HG03103 (cell line): ENCODE measurements at regions not wholly inside any gene's neighbourhood (a gene's known extent, or its start where the extent isn't known, plus 50 kb on each side); places are given as distances from the start of the nearest gene placed in this dataset.

Experiments
- ATAC-seq: cut with Tn5 transposase; IDR thresholded peaks from one replicate; pipeline ENCODE4 v1.9.1; 2021; ENCODE audit warnings: low read depth; ENCODE audit not compliant: unreplicated experiment

DNA sequence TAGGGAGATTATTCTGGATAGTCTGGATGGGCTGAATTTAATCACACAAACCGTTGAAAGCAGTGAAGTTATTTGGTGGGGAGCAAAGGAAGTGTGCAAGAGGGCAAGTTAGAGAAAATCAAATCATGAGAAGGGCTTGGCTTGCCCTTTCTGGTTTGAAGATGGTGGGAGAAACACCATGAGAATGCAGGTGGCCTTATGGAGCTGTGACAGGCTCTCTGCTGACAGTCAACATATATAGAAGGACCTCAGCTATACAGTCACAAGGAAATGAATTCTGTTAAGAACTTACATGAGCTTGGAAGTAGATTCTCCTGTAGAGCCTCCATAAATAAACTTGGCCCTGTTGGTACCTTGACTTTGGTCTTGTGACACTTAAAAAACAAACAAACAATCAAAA, 72.3 kb downstream of the GMNC start:
- ATAC-seq: no peak

DNA sequence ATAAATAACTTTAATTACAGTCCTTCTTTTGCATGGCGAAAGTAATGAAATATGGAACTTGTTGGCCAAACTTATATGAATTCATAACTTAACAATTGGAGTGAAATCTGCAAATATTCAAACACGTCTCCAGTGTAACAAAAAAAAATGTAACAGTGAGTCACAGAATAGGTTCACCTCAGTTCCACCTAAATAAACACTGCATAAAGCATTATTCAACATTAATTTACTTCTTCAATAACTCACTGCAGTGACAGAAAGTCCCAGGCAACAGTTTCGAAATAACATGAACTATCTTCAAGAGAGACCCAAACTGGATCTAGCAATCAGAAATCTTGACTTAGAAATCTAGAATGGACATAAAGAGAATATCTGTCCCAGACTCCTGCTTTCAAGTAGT, 75.6 kb downstream of the GMNC start:
- ATAC-seq: no peak

DNA sequence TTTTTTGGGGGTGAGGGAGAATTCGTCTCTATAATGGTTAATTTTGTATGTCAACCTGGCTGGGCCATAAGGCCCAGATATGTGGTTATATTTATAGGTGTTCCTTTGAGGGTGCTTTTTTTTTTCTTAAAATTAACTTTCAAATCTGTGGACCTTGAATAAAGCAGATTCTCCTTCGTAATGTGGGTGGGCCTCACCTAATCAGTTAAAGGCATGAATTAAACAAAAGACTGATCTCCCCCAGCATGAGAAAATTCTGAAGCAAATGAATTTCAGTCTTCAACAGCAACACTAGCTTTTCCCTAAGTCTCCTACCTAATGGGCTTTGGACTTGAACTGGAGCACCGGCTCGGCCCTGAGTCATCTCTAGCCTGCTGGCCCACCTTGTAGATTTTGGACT, 77.4 kb downstream of the GMNC start:
- no peak for ATAC-seq

DNA sequence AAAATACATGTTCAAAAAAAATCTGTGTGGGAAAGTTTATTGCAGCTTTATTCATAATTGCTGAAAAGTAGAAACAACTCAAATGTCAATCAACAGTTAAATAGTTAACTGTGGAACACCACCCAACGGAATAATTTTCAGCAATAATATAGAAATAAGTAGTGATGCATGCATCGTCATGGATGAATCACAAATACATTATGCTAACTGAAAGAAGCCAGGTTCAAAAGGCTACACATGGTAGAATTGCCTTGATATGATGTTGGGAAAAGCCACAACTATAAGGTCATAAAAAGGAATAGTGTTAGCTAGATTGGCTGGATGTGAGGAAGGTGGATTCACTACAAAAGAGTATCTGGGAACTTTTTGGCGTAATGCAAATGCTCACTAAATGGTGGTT, 82.0 kb downstream of the GMNC start:
- no peak for ATAC-seq

DNA sequence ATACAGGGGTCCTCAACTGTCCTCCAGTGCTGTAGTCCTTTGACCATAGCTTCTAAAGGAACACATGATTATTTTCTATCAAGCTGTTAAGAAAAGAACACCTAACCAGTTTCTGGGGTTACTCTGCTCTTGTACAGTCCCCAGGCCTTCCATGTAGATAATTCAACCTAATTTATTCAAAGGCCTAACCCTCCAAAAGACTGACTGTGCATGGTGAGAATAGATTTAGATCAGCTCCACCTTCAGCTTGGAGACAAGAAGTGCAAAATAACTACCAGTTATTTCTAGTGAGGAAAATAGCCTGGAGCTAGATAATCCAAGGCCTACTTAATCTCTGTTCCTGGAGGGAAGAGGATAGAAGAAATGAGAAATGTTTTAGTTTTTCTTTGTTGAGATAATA, 87.9 kb downstream of the GMNC start:
- no peak for ATAC-seq

DNA sequence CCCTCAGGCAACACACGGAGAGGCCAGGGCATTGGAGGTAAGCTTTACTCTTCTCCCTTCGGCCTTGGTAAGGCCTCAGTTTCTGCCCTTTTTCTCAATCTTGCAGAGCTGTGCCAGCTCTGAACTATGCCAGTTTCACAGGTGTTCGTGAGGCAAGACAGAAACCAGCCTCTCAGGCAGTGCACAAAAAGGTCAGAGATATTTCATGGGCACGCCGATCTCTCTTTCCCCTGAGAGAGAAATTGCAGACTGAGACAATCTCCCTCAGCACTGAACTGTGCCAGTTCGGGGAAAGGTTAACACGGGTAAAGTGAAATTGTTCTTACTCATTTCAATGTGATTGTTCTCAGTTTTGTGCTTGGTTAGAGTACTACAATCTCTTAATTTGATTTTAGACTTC, 88.5 kb downstream of the GMNC start:
- no peak for ATAC-seq

DNA sequence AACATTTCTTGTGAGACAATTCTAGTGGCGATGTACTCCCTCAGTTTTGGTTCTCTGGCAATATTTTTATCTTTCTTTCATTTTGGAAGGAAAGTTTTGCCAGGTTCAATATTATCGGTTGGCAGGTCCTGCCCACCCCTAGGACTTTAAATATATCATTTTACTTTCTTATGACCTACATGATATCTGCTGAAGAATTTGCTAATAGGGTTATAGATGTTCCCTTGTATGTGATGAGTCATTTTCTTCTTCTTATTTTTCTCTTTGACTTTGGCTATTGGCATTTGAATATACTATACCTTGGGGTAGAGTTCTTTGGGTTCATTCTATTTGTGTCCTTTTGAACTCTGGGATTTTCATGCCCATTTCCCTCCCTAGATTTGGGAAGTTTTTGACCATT, 89.7 kb downstream of the GMNC start:
- ATAC-seq: no peak

DNA sequence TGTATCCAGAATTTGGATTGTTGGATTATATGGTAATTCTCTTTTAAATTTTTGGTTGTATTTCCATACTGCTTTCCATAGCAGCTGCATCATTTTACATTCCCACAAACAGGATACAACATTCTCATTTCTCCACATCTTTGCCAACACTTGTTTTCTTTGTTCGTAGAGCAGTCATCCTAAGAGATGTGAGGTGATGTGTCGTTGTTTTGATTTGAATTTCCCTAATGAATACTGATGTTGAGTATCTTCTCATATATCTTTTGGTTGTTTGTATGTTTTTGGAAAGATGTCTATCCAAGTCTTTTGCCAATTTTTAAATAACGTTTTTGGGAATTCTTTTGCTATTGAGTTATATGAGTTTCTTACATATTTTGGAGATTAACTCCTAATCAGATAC, 93.6 kb downstream of the GMNC start:
- ATAC-seq: no peak

DNA sequence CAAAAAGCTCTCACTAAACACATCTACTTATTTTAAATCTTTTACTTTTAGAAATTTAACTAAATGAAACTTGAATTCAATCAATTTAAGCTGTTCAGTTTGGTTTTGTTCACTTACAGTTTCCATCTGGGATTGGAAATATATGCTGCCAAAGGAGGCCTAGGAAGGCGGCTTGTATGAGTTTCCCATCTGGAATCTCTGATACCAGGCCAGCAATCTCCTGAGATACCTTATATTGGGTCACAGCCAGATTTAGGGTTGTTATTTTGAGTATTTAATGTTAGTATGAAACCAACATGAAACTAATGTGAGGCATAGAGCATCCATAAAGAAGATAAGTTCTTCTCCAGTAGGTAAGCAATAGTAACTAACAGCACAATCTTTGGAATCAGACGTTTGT, 94.6 kb downstream of the GMNC start:
- no peak for ATAC-seq

DNA sequence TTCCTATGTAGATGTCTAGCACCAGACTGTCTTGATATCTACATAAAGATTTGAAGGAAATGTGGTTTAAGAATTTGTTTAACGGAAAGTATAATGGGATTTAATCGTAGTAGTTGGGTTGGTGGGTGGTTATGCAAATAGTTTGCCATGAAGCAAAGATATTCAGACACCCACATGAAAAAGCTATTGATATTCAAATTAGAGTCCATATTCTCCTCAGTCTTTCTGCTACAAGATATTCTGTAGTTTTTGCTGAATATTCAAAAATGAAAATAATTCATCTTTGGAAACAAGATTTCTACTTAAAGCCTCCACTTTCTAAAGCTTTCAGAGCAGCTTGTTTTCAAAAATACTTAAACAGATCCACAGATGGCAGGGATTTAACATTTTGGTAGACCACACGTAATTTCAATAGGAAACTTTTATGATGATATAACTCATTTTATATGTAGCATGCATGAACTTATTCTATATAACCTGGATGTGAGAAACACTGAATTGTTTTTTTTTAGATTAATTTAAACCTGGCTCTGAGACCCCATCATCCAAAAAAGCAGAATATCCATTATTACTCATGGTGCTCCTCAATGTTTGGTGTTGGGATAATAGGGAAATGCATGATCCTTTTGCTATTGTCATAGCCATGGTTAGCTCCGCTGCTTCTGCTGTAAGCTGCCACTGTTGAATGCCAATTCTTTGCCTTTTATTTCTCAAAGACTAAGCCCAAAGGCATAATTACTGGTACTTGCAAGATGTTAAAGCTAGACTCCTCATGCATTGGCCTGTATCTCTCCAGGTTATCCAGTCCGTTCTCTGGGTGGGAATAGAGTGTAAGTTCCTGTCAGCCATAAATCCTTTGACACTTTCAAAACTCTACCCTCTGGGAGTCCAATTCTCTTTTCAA, 98.0 kb downstream of the GMNC start:
- no peak for ATAC-seq

DNA sequence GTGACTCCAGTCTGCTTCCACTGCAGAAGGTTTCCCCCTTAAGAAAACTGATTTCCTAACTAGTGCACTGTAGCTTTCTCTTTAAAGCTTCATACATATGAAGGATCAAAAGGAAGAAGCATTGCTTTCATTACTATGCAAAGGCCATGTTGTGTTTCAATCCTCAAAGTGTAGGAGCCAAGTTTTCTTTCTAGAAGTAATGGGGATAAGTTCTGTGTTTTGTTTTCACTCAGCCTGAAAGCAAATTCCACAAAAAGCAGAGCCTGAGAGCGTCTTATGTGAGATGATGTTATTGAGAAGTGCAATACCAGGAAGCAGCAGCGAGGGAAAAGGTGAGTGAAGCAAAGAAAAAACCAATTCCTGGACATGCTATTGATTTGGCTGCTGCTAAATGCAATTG, 99.7 kb downstream of the GMNC start:
- ATAC-seq: no peak

DNA sequence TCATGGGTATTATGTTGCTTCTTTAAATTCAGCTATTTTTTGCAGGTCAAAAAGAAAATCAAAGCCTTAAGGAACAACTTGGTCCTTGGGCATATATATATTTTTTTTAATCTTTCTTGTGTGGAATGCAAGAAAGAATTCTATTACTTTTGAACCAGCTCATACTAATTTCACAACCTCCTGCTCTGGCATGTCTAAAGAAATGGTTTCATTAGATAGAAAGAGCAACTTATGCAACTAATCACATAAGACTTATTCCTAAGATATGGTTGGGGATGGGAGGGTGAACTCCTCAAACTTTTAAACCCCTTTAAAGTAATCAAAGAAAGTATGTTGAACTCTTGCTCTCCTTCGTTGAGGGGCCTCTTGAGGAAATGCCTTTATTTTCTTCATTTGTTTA, 114.9 kb downstream of the GMNC start:
- no peak for ATAC-seq

DNA sequence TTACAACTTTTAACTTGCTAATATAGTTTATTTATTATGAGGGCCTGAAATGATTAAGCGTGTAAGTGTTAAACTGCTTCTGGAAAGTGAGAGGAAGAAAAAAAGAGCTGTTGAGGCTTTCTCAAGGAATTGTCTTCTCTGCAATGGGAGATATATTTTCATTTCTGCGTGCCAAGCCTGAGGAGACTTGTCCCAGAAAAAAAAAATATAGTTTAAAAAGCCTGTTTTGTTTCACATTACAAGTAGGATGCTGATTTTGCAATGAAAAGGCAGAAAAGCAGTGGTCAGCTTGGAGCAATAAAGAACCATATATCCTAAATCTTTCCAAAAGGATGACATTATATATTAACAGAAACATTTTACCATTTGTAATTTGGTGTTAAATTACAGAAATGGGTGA, 115.5 kb downstream of the GMNC start:
- no peak for ATAC-seq

DNA sequence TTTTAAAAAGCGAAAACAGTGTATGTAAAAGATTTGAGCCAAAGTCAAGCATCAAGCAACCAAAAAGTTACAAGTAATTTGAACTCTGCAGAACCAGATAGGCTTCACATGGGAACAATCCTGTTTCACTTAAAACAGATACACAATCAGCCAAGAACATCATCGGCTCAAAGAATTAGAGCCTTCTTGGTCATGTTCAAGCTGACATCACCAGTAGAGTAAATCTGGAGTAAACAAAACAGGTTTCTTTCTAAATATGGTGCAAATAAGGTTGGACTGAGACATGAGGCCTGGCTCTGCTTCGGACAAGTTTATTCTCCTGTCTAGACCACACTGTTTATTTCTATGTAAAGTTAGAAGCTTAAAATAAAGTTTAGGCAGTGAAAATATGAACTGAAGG, 116.0 kb downstream of the GMNC start:
- no peak for ATAC-seq

DNA sequence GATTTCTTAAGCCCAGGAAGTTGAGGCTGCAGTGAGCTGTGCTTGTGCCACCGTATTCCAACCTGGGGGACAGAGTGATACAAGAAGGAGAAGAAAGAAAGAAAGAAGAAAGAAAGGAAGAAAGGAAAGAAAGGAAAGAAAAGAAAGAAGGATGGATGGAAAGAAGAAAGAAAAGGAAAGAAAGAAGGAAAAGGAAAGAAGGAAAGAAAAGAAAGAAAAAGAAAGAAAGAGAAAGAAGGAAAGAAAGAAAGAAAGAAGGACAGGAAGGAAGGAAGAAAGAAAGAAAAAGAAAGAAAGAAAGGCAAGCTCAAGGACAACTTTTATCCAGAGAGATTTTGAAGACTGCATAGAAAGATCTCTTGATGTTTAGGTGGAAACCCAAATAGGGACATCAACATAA, 120.7 kb downstream of the GMNC start:
- ATAC-seq: no peak

DNA sequence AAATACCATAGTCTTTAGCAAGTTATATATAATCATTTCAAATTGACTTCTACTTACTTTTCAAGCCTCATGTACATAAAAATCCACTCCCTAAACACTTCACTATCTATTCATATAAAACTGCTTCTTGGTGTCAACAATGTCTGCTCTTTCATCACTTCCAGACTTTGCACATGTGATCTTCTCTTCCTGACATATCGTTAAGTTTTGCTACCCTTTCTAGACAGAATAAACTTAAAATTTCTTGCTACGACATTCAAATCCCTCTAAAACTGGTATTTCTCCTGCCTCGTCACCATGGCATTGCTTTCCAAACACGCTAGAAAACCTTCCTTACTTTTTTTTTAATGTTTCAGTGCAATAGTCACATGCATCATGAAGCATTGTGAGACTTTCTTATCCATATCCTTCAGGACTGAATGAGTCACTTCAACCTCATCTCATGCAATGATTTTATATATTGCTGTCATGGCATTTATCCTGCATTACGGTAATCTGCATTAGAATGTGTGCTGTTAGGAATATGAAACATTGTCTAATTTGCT, 122.8 kb downstream of the GMNC start:
- no peak for ATAC-seq

DNA sequence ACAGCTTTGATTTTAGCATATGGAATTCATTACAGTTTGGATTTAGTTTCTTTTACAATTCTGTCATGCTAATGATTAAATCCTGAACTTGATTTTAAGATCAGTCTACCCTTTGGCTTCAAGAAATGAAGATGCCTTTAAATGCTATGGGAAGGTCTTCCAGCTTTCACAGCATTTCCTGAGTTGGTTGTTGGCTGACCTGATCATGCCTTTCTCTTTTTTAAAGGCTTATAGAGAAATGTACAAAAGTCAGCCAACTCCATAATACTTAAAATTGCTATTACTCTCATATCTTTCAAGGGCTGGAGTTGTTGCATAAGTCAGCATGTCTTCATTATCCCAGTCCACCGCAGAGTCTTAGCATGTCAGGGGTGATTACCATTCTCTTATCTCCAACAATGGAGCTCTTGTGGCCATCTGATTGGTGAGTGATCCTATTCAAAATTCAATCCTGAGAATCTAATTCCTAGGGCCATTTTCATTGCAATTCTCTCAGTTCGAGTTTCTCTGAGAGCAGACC, 123.8 kb downstream of the GMNC start:
- no peak for ATAC-seq

DNA sequence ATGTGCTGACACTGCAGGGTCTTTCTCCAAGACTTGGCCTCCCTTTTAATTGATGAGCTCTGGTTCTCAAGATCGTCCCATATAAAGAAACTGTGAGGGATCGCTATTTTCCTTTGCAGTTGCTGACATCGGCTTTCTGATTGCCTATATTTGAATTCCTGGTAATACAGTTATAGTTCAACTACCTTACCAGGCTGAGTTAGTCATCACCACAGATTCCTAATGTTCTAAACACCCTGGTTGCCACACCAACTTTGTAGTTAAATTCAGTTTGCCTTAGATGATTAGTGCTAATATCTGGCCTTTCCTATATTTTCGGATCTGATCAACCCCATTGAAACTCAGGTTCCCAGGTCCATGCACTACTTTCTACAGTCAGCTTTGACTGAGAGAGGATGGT, 125.0 kb downstream of the GMNC start:
- ATAC-seq: no peak

DNA sequence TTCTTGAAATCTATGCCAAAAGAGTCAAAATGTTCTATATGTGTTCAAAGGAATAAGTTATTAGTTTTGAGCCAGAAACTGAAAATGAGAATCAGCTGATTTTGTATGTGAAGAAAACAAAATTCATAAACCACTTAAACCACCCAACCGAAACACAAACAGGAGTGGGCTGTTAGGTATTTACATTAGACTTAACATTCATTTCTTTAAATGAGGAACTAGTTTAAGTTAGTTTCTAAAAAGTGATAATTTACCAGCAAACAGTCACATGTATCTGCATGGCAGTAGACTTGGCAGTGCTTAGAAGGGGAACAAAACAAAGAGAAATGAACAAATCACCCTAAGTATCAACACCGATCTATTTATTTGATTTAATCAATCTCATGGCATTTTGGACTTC, 128.0 kb downstream of the GMNC start:
- ATAC-seq: no peak

DNA sequence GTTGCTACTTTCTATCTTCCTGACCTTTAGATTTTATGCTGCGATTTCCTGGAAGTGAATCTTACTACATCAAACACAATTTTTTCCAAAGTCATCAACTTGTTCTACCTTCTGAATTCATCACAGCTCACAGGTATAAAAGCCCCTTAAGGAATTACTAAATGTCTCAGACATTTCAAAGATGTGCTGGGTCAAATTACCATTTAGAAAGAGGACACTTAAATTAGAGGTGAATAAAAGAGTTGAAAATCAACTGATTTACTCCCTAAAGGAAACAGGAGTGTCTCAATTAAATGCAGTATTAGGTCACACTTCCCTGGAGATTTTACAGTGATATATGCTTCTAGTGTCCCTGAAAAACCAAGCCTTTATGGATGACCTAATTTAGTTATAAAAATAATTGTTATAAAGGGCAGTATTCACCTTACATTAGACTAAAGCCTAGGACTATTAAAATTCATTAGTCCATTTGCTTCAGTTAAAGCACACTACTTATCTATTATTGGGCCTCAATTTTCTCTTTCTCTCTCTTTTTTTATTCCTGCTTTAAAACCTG, 128.8 kb downstream of the GMNC start:
- no peak for ATAC-seq

DNA sequence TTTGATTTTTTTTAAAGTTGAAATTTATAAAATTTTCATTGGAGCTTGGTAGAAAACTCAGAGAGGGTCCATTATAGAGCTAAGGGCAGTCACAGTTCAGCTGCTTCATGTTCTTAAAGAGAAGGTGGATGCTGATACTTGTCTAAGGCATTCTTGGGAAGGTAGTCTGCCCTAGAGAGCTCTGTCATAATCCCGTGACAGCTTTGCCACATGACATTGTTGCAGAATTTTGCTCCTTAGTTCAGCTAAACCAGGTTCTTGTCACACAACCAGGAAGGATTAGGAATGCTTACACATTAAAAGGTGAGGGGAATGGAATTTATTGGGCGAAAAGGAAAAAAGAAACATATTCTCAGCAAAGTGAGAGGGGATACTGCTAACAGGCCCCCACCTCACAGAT, 130.9 kb downstream of the GMNC start:
- ATAC-seq: no peak
